HEK293 (cell line): ENCODE measurements at regions not wholly inside any gene's neighbourhood (a gene's known extent, or its start where the extent isn't known, plus 50 kb on each side); places are given as distances from the start of the nearest gene placed in this dataset.

Experiments
- SALL2 ChIP-seq: fragments of 450-650 bp; formaldehyde crosslinking; IDR thresholded peaks from 2 replicates; pipeline ENCODE4 v1.5.0; 2017; ENCODE audit warnings: missing biosample characterization, mild to moderate bottlenecking, missing genetic modification characterization, borderline replicate concordance
- ZBTB17 ChIP-seq: fragments of 450-650 bp; formaldehyde crosslinking; IDR thresholded peaks from 2 replicates; pipeline ENCODE4 v1.5.1; 2016; ENCODE audit warnings: missing biosample characterization, missing genetic modification characterization
- ZNF324 ChIP-seq: fragments of 450-650 bp; formaldehyde crosslinking; IDR thresholded peaks from 2 replicates; pipeline ENCODE4 v1.5.1; 2016; ENCODE audit warnings: missing biosample characterization, missing genetic modification characterization
- ZNF626 ChIP-seq: fragments of 450-650 bp; sonication (Bioruptor Pico); formaldehyde crosslinking; IDR thresholded peaks from 2 replicates; pipeline ENCODE4 v1.5.1; 2018; ENCODE audit warnings: missing biosample characterization, missing genetic modification characterization, inconsistent platforms
- TF ChIP-seq, protein P1 (sequence below): sonication (generic); formaldehyde crosslinking; IDR thresholded peaks from 2 replicates; pipeline ENCODE4 v1.8.1; 2022; ENCODE audit warnings: mild to moderate bottlenecking, moderate library complexity, missing genetic modification reagents
- TF ChIP-seq, protein P2 (sequence below): fragments of 450-650 bp; formaldehyde crosslinking; IDR thresholded peaks from 2 replicates; pipeline ENCODE4 v1.5.1; 2016; ENCODE audit warnings: missing biosample characterization, missing genetic modification characterization

DNA sequence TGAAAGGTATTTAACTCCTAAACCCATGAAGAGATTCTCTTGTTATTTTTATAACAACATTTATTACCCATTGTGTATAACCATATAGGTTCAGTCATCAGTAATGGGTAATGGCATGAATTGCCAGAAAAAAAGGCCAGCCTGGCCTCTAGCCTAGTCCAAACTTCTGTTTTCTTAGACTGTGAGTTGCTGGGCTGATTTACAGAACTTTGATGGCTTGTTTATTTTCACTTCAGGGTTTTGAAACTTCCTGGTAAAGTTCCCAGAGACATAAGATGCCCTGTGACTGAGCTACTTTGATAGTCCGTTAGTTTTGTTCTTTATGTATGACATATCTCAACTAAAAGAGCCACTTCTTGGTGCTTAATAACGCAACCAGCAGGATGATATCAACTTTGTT lies 164.8 kb downstream of the METTL4 start:
- TF ChIP-seq ZNF324 (tag by site-specific recombination) (no peak), ZBTB17 (no peak), SALL2 (tag by site-specific recombination) (no peak), ZNF626 (tag by site-specific recombination) (no peak)
- TF ChIP-seq, protein P1, sequence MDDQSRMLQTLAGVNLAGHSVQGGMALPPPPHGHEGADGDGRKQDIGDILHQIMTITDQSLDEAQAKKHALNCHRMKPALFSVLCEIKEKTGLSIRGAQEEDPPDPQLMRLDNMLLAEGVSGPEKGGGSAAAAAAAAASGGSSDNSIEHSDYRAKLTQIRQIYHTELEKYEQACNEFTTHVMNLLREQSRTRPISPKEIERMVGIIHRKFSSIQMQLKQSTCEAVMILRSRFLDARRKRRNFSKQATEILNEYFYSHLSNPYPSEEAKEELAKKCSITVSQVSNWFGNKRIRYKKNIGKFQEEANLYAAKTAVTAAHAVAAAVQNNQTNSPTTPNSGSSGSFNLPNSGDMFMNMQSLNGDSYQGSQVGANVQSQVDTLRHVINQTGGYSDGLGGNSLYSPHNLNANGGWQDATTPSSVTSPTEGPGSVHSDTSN (CRISPR knock-in tag), result no peak
- TF ChIP-seq, protein P2, sequence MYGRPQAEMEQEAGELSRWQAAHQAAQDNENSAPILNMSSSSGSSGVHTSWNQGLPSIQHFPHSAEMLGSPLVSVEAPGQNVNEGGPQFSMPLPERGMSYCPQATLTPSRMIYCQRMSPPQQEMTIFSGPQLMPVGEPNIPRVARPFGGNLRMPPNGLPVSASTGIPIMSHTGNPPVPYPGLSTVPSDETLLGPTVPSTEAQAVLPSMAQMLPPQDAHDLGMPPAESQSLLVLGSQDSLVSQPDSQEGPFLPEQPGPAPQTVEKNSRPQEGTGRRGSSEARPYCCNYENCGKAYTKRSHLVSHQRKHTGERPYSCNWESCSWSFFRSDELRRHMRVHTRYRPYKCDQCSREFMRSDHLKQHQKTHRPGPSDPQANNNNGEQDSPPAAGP (tag by site-specific recombination), result no peak
